Panc1 (cell line): ENCODE measurements at regions not wholly inside any gene's neighbourhood (a gene's known extent, or its start where the extent isn't known, plus 50 kb on each side); places are given as distances from the start of the nearest gene placed in this dataset.

Source experiments
- ATAC-seq: fragments of 200-7000 bp; cut with Tn5 transposase; 2 replicates; pipeline ENCODE4 v1.9.1; 2020; ENCODE audit warnings: mild to moderate bottlenecking, moderate library complexity
- BruUV-seq: library from RNA; stranded (reverse); fragments of 400-500 nt; replicated peaks from 2 replicates; lab custom pipeline; 2021; lab: Mats Ljungman, UMichigan
- CTCF ChIA-PET: fragments of 300-600 bp; sonication (Branson Sonifier 250); formaldehyde crosslinking; loops from one replicate; lab custom pipeline; 2022; ENCODE audit warnings: antibody characterized with exemption; lab: Charles Lee
- POLR2A ChIA-PET: fragments of 300-600 bp; sonication (Branson Sonifier 250); formaldehyde crosslinking; loops from one replicate; lab custom pipeline; 2022; ENCODE audit warnings: antibody characterized with exemption; lab: Charles Lee
- DNase-seq: peaks from one replicate; pipeline ENCODE4 v3.0.0-alpha.2; 2010; ENCODE audit warnings: low read depth, low spot score
- H3K27ac ChIP-seq: 2 replicates; pipeline ENCODE4 v1.5.1; 2011; ENCODE audit warnings: mild to moderate bottlenecking, low read length, inconsistent platforms
- H3K27me3 ChIP-seq: fragments of 200-500 bp; sonication (Bioruptor generic); 2 replicates; pipeline ENCODE4 v1.6.0; 2014; ENCODE audit warnings: low read length, inconsistent platforms; ENCODE audit not compliant: control insufficient read depth, insufficient read depth
- H3K36me3 ChIP-seq: fragments of 200-500 bp; sonication (Bioruptor generic); 2 replicates; pipeline ENCODE4 v1.5.1; 2014; ENCODE audit warnings: inconsistent platforms, mild to moderate bottlenecking, low read length, moderate library complexity; ENCODE audit not compliant: control insufficient read depth, insufficient read depth
- H3K4me1 ChIP-seq: 2 replicates; pipeline ENCODE4 v1.5.1; 2011; ENCODE audit warnings: inconsistent platforms, mild to moderate bottlenecking, low read length, moderate library complexity; ENCODE audit not compliant: control insufficient read depth, insufficient read depth
- H3K4me3 ChIP-seq, 2 experiments: 2 replicates each; pipeline ENCODE4 v1.5.1; 2011 to 2012; ENCODE audit warnings: low read depth in 2 of 2, low read length in 2 of 2, mild to moderate bottlenecking in 2 of 2, inconsistent platforms in 1 of 2, moderate library complexity in 1 of 2
- H3K9me3 ChIP-seq: fragments of 200-500 bp; sonication (Bioruptor generic); 2 replicates; pipeline ENCODE4 v1.5.1; 2014; ENCODE audit warnings: low read depth, mild to moderate bottlenecking, inconsistent platforms, low read length, moderate library complexity; ENCODE audit not compliant: control insufficient read depth, insufficient read depth
- CTCF ChIP-seq: fragments of 450-650 bp; IDR thresholded peaks from 2 replicates; pipeline ENCODE4 v1.5.1; 2017; ENCODE audit warnings: mild to moderate bottlenecking
- POLR2AphosphoS5 ChIP-seq: IDR thresholded peaks from 2 replicates; pipeline ENCODE4 v1.6.1; 2012; ENCODE audit warnings: mild to moderate bottlenecking, low read depth, low read length, moderate library complexity
- REST ChIP-seq, 2 experiments: IDR thresholded peaks; 2 replicates each; pipeline ENCODE4 v1.6.1; 2011 to 2012; ENCODE audit warnings: low read depth in 2 of 2, control low read depth in 1 of 2, low read length in 1 of 2, mild to moderate bottlenecking in 1 of 2, moderate library complexity in 1 of 2; ENCODE audit not compliant: insufficient read depth in 1 of 2
- SIN3A ChIP-seq: IDR thresholded peaks from 2 replicates; pipeline ENCODE4 v1.6.1; 2012; ENCODE audit warnings: low read depth, mild to moderate bottlenecking, low read length, moderate library complexity, borderline replicate concordance; ENCODE audit not compliant: insufficient read depth
- TCF7L2 ChIP-seq: IDR thresholded peaks from 2 replicates; pipeline ENCODE4 v1.6.1; 2011; ENCODE audit warnings: mild to moderate bottlenecking, low read depth, low read length, inconsistent platforms
- in situ Hi-C: cut with HindIII; loops from 2 replicates; pipeline ENCODE4 v1.10.0; 2016; ENCODE audit warnings: low sequenced_read_pairs, low pct_unique_long_range_greater_than_20kb
- intact Hi-C: fragments of 100-400 bp; cut with micrococcal nuclease; formaldehyde crosslinking; loops from one replicate; pipeline ENCODE4 v1.10.0; 2022; ENCODE audit not compliant: unreplicated experiment

- in situ Hi-C loops = no loop called here
- H3K27ac ChIP-seq = no peak overlapping the region
- DNase-seq = no peak
- intact Hi-C loops = no loop called here
- ChIA-PET POLR2A (no interaction called here), CTCF (no interaction called here)
- no peak for TF ChIP-seq TCF7L2
- TF ChIP-seq REST (IDR thresholded peaks at IDR 0.05; ENCODE audit: insufficient read depth in 1 of 2, low read depth in 2 of 2, low read length in 1 of 2) = no peak
- TF ChIP-seq CTCF = no peak
- TF ChIP-seq SIN3A = no peak
- TF ChIP-seq POLR2AphosphoS5 = no peak
- H3K4me3 ChIP-seq = no peak overlapping the region
- H3K27me3 ChIP-seq = peaks cover 5% of the 10 kb centered on the region; the same call in 1 of the 2 replicates
- no peak for ATAC-seq
- H3K4me1 ChIP-seq = no peaks in the 10 kb centered on the region
- no peaks in the 10 kb centered on the region for H3K9me3 ChIP-seq
- no TSS peak for BruUV-seq
- no peaks in the 10 kb centered on the region for H3K36me3 ChIP-seq
Measured at GRCh38 chr1:60937720-60938119, 144.6 kb upstream of the NFIA start.

GRCh38 chr1:60936591-60937342 is 145.6 kb upstream of the NFIA start:
- CTCF ChIA-PET = interaction anchor here (0.6 kb wide), 2 partner anchors 136 to 976 kb away, joined by 4 to 7 read pairs; no protein-coding TSS in a partner anchor
- H3K4me1 ChIP-seq = no peaks in the 10 kb centered on the region
- in situ Hi-C loops = no loop called here
- H3K36me3 ChIP-seq = no peaks in the 10 kb centered on the region
- DNase-seq (no peak), ATAC-seq (no peak)
- TF ChIP-seq REST (IDR thresholded peaks at IDR 0.05; ENCODE audit: insufficient read depth in 1 of 2, low read depth in 2 of 2, low read length in 1 of 2) (no peak), SIN3A (no peak), CTCF (no peak), POLR2AphosphoS5 (no peak), TCF7L2 (no peak)
- no peak overlapping the region for H3K27ac ChIP-seq
- H3K9me3 ChIP-seq = no peaks in the 10 kb centered on the region
- H3K4me3 ChIP-seq = no peak overlapping the region
- no TSS peak for BruUV-seq
- intact Hi-C loops = no loop called here
- POLR2A ChIA-PET = no interaction called here
- H3K27me3 ChIP-seq = peaks cover 4% of the 10 kb centered on the region; the same call in 1 of the 2 replicates
